Adipose tissue (tissue), 3 donors: ENCODE measurements at regions not wholly inside any gene's neighbourhood (a gene's known extent, or its start where the extent isn't known, plus 50 kb on each side); places are given as distances from the start of the nearest gene placed in this dataset.
"Not testable (repeated sequence)": the region's sequence is repeated elsewhere in the genome, so short reads cannot be mapped to it uniquely, and the experiment has no call there.

Experiments used
- H3K27ac ChIP-seq: one replicate; pipeline ENCODE4 v1.5.1; 2013; ENCODE audit warnings: low read depth, low read length
- WGBS, 3 donors: extraction: QIAGEN DNeasy Blood & Tissue Kit; methylation state at CpG; one replicate each; pipeline ENCODE4 v1.1.7; 2013; 5-methylcytosine and 5-hydroxymethylcytosine counted together
- donor health status: healthy with polysubstance abuse.
- donor health status: Bipolar disorder and iron deficiency.
- donor health status: healthy.

DNA sequence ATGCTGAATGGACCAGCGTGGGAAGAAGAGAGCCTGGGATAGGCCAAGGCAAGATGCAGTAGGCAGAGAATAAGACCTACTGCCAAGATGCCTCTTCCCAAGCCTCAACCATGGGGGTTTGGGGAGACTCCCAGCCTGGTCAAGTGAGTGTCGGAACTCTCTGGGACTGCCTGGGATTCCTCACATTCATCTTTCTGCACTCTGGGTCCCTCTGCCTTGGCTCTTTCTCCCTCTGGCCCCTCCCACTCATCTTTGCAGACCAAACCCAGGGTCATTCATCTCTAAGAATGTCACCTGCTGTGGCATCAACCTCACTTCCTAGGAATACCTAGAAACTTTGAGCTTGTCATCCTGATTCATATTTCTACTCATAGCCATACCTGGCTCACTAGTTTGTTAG is 211.3 kb upstream of the HNRNPA3 start:
- WGBS, 3 donors = 82 to 96% (median 92%) methylated on average over 2 of the region's 2 CpGs

DNA sequence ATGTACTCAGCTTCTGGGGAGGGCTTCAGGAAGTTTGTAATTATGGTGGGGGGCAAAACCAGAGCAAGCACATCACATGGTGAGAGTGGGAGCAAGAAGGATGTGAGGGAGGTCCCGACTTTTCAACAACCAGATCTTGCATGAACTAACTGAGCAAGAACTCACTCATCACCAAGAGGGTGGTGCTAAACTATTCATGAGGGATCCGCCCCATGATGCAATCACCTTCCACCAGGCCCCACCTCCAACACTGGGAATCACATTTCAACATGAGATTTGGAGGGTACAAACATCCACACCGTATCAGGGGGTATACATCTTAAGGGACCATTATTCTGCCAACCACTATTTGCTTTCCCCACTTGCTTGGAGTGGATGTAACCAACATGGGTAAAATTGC is 209.6 kb upstream of the HNRNPA3 start:
- 77 to 97% (median 91%) methylated on average over 3 of the region's 3 CpGs for WGBS, 3 donors
- no peak overlapping the region for H3K27ac ChIP-seq

More for the DNA sequence above, 211.3 kb upstream of the HNRNPA3 start:
- no peak overlapping the region for H3K27ac ChIP-seq

GRCh38 chr2:177007726-177008125 is 204.9 kb upstream of the HNRNPA3 start:
- WGBS, 3 donors = 95 to 96% (median 95%) methylated on average over 20 to 28 of the region's 28 CpGs
- not testable (repeated sequence) for H3K27ac ChIP-seq

DNA sequence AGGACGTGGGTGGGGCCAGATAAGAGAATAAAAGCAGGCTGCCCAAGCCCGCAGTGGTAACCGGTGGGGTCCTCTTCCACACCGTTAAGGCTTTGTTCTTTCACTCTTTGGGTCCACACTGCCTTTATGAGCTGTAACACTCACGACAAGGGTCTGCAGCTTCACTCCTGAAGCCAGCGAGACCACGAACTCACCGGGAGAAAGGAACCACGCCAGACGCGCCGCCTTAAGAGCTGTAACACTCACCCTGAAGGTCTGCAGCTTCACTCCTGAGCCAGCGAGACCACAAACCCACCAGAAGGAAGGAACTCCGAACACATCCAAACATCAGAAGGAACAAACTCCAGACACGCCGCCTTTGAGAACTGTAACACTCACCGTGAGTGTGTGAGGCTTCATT is 203.9 kb upstream of the HNRNPA3 start:
- not testable (repeated sequence) for H3K27ac ChIP-seq
- 61 to 83% (median 69%) methylated on average over 17 of the region's 17 CpGs for WGBS, 3 donors

DNA sequence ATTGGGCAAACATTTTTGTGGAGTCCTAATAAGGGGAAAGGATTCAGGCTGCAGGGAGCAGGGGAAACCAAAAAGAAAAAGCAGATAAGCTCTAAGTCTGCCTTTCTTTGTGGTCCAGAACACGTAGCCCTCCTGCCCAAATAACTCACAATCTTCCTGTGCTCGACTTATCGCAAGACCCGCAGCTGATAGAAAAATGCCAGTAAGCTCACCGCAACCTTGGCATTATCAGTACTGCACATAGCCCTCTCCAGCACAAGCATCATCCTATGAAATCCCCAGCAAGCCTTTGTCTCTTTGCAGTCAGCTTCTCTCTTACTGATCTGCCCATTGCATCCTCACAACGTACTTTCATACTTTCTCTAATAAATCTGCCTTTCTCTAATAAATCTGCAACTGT is 202.4 kb upstream of the HNRNPA3 start:
- no peak overlapping the region for H3K27ac ChIP-seq
- WGBS, 3 donors = 72 to 79% (median 78%) methylated on average over 6 of the region's 6 CpGs

- 17 to 24% (median 23%) methylated on average over 1 of the region's 1 CpG for WGBS, 3 donors
- no peak overlapping the region for H3K27ac ChIP-seq
These were observed 201.7 kb upstream of the HNRNPA3 start for GRCh38 chr2:177010861-177011260.

- H3K27ac ChIP-seq = no peak overlapping the region
These were observed 197.6 kb upstream of the HNRNPA3 start for GRCh38 chr2:177014946-177015345.

- WGBS, 3 donors = 66 to 84% (median 77%) methylated on average over 4 of the region's 4 CpGs
- H3K27ac ChIP-seq = no peak overlapping the region
These were observed 197.2 kb upstream of the HNRNPA3 start for GRCh38 chr2:177015356-177015923.

- 65 to 81% (median 81%) methylated on average over 5 of the region's 5 CpGs for WGBS, 3 donors
- H3K27ac ChIP-seq = no peak overlapping the region
These were observed 192.0 kb upstream of the HNRNPA3 start for GRCh38 chr2:177020524-177021119.

DNA sequence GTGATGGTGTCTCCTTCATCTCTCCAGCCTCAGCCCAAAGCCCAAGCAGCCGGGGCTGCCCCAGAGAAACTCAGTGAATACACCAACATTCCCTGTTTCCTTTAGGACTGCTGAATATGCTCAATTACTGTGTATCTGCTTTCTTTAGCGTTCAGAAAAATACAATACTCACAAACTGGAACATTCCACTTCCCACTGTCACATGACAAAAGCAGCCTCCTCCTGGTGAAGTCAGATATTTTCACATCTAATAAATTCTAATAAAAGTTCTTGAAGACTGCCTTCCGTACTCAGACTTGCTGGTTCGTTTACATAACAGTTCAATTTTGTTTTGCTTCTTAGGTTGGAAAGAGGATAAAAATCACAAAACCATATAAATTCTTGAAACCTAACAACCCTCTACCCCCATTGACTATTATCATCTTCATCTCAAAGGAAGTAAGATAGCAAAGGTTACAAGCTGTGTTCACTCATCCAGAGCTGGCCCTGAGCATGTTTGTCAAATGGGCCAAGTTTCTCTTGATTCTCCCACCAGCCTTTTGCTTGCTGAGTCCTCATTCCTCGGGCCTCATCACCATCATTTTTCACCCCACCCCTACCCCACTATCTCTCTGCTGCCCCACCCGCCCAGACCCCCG is 190.8 kb upstream of the HNRNPA3 start:
- no peak overlapping the region for H3K27ac ChIP-seq
- WGBS, 3 donors = 56 to 67% (median 63%) methylated on average over 7 of the region's 7 CpGs

- H3K27ac ChIP-seq = no peak overlapping the region
- 31 to 90% (median 69%) methylated on average over 5 of the region's 5 CpGs for WGBS, 3 donors
These were observed 187.8 kb upstream of the HNRNPA3 start for GRCh38 chr2:177024765-177025164.

DNA sequence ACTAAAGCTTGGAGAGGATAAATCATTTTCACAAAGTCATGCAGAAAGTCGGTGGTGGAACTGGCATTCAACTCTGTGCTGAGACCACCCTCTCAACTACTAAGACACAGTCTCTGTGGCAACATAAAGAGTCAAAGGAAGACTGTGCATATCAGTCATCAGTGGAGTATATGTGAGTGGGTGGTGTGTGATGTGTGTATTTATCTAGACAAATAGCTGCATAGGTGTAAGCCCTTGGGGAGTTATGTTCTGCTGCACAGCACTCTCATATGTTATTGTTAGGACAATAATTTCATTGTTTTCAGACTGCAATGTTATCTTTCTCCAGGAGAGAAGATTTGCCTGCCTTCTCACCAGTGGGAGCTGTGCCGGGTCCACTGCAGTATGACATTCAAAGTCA is 186.3 kb upstream of the HNRNPA3 start:
- no peak overlapping the region for H3K27ac ChIP-seq
- WGBS, 3 donors = 42 to 85% (median 68%) methylated on average over 2 of the region's 2 CpGs

- WGBS, 3 donors = 55 to 83% (median 81%) methylated on average over 2 of the region's 2 CpGs
- no peak overlapping the region for H3K27ac ChIP-seq
These were observed 185.6 kb upstream of the HNRNPA3 start for GRCh38 chr2:177026956-177027355.

- H3K27ac ChIP-seq = no peak overlapping the region
- 80 to 90% (median 90%) methylated on average over 2 of the region's 2 CpGs for WGBS, 3 donors
These were observed 184.3 kb upstream of the HNRNPA3 start for GRCh38 chr2:177028296-177028695.

DNA sequence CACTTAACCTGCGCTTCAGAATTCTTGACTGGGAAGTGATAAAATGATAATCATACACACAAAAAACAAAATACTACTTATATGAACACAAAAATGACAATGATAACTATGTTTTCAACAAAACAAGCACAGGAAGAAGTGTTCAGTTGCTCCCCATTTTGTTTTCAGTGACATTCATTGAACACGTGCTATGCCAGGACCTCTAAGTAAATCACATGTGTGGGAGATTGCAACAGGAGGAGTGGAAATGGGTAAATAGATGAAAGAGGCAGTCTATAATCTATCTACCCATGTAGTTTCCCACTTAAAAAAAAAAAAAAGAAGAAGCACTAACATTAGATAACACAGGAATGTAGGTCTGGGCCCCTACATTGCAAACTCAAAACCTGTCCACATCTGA is 183.5 kb upstream of the HNRNPA3 start:
- 81 to 92% (median 84%) methylated on average over 2 of the region's 2 CpGs for WGBS, 3 donors
- no peak overlapping the region for H3K27ac ChIP-seq

DNA sequence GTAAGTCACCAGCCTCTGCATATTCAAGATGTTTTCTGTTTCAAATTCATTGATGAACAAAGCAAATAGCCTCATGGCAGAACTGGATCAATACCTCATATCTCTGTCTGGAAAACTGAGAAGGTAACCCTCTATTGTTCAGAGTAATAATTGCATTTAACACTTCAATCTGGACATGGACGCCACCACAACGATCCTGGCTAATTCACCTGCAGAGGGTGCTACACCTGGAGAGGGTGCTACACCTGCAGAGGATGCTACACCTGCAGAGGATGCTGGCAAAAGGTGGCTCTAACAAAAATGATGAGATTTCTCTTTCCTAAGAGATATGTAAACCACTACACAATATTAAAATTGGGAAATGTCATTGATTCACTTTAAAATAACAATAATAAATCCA is 183.1 kb upstream of the HNRNPA3 start:
- 24 to 78% (median 77%) methylated on average over 2 of the region's 2 CpGs for WGBS, 3 donors
- H3K27ac ChIP-seq = no peak overlapping the region

GRCh38 chr2:177029901-177030300 is 182.7 kb upstream of the HNRNPA3 start:
- 83 to 95% (median 91%) methylated on average over 2 of the region's 2 CpGs for WGBS, 3 donors
- no peak overlapping the region for H3K27ac ChIP-seq

DNA sequence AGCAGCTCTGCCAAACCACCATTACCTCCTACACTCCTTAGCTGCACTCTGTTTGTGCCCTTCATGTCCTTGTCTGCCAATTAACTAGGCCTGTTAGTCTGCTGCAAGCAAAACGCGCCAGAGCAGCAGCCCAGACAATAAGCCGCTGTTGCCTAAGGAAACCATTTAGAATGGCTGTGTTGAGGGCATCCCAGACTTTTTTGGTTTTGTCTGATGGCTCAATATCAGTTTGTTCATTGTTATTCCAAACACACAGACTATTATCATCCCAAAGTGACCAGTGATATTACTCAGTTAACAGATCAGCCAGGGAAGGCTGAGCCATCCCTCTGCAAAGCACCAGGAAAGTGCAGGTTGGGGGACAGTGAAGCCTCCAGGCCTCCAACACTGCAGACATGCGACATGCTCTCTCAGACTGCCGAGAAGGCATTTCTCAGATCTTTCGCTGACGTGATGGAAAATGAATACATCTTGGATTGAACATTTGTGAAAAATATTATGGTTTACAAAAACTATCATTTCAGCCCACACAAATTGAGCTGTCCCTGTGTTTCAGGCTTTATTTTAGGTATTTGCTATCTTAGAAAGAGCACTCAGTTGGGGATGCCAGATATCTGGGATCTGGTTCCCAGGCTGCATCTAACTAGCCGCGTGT is 182.0 kb upstream of the HNRNPA3 start:
- WGBS, 3 donors = 68 to 93% (median 93%) methylated on average over 9 of the region's 9 CpGs
- H3K27ac ChIP-seq = no peak overlapping the region

DNA sequence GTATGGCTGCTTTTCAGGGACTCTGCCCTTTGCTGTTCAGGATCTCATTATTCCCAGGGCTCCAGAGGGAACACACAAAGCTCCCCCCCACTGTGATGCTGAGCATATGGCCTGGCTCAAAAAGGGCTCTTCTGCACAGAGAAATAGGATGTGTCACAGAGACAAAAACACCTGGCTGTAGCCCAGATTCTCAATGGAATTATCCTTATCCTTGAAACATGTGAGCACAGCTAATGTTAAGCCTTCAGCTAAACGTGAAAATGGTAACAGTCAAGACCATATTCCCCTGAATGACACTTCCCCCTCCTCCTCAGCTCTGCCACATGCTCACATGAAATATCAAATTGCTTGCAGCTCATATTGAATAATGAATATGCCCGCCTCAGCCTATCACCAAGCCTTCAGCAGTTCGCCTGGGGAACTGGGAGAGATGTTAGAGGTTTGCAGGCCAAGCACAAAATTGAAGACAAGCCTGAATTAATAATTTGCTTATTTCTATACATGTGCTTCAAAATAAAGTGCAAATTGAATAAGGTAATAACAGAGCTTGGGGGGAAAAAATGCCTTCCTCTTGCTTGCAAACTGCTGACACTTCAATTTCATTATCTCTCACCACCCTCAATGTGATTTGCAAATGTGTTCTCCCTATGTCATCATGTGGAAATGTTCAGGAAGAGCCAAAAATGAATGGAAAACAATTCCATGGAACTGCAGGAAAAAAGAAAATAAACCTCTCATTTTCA is 181.0 kb upstream of the HNRNPA3 start:
- WGBS, 3 donors = 61 to 73% (median 70%) methylated on average over 3 of the region's 3 CpGs
- no peak overlapping the region for H3K27ac ChIP-seq
